Eye (tissue), 1 donor: ENCODE measurements at regions not wholly inside any gene's neighbourhood (a gene's known extent, or its start where the extent isn't known, plus 50 kb on each side); places are given as distances from the start of the nearest gene placed in this dataset.

Experiments
- DNase-seq: peaks from one replicate; pipeline ENCODE4 v3.0.0-alpha.2; 2015

DNA sequence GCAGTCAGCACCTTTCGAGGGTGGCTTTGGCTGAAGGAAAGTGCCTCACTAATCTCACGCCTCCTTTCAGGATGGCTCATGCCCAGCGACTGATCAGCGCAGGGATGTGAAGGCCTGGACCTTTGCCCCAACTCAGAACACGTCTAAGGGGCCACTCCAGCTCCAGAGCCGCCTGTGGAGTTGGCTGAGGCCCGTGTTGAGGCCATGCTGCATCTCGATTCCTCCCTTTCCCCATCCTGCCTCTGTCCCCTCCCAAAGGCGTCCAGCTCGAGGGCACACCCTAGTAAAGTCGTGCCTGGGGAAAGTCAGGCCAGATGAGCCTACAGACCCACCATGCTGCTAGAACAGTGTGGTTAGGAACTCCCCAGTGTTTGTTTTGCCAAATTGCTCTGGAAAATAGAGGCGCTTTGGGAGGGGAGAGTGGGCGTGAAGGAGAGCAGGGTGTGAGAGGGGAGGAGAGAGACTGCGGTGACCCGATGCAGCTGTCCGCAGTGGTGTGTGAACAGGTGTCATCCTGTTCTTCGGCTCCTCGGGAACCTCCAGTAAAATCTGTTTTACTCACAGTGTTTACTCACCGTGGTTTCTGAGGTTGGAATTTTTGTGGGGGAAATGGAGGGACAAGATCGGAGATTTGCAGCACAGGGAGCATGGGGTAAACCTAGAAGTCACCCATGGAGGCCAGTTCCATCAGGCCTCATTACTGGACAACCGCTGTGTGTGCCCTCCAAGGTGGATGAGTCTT is 85.0 kb upstream of the PMEPA1 start:
- DNase-seq = no peak

DNA sequence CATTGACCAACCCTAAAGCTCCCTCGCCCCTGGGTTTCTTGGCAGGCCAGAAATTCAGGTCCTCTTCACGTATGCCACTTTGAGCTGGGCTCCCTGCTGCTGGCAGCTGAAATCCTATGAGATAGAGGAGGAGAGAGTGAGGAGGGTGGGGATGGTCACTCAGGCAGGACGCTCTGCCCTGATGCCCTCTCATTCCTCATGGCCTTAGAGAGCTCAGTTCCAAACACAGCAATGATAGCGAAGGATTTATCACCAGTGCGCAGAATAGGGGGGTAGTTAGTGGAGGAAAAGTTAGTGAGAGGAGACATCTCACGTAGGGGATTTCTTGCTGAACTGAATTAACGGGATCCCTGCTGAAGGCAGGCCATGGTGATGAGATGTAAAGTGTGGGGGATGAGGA is 84.2 kb upstream of the PMEPA1 start:
- no peak for DNase-seq

DNA sequence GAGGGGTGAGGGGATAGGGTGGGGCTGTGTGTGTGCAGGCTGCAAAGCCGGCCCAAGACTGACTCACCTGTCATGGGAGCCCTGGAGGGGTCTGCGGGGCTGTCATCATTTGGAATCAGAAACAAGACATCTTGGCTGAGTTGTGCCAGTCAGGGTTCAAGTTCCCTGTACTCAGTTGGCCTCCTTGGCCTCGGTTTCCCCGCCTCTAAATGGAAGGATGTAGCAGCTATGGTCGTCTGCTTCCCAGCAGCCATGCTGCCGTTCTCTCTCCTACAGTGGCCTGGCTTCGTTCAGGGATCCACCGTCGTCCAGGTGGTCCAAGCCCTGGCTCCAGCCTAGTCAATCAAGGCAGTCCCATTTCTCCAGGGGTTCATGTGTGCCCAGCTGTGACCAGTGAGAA is 83.6 kb upstream of the PMEPA1 start:
- DNase-seq = no peak

DNA sequence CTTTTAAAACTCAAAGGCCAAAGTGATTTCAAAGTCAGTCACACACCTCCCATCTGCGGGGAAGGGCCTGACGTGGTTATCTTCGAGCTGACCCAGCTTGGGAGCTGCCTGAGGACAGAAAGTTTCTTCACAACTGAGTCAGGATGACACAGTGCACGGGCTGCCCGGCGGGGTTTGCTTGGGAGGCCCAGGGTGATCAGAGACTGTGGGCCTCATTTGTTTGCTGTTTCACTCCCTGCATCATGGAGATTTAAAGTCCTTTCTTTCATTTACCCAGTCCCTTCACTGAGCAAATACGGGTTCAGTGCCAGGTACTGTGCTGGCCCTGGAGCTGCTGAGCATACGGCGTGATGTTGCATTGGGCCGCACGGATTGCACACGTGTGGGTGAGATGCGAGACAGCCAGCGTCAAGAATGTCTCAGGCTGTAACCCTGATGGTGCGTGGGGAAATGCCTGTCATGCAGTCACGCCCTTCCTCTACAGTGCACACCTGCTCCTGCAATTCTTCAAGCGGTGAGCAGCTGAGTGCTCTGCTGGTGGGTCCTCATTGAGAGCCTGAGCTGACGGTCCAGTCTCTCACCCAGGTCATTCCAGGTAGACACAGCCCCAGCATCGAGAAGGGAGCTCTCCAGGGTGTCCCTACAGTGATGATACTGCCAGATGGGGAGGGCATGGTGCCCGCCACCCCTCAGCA is 82.7 kb upstream of the PMEPA1 start:
- no peak for DNase-seq

DNA sequence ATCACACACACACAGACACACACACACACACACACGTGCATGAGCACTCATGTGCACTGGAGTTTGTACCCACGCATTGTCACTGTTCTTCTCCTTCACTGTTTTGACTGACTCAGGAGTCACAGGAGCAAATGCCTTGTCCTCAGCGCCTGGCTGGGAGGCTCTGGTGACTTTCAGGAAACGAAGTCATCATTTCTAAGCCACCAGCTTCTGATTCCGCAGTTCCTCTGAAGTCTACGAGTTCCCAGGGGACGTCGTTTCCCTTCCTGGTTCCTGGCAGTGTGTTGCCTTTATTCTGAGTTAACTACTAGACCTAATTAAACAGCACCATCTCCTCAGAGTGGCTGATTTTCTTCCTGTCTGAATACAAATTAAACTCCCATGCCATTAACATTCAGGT is 82.2 kb upstream of the PMEPA1 start:
- no peak for DNase-seq

DNA sequence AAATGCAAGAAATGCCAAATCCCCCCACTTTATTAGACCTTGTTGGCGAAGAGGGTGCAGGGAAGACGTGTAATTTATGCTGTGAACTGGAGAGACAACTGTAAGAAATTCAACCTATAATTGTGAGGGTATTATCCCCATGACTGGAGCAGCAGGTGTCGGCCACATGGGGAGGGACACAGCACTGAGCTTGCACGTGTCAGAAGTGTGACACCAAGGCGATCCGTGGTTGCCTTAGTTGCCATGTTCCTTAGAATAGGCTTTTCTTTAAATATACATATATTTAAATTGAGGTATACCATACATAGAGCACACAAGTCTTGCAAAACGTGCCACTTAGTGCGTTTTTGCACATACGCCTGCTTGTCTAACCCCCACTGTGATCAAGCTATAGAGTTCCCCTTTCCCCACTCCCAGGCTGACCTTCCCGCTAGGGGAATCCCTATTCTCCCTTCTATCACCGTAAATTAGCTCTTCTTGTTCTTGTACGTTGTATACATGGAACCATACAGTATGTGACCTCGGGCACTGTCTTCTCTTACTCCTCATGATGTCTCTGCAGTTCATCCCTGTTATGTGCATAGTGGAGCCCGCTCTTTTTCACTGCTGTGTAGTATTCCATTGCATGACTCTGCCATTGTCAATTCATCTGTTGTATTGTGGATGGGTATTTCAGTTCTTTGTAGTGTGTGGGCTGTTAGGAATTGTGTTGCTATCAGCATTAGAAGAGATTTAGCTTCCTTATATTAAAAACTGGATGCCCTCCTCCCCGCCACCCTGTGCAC is 81.6 kb upstream of the PMEPA1 start:
- DNase-seq = no peak

DNA sequence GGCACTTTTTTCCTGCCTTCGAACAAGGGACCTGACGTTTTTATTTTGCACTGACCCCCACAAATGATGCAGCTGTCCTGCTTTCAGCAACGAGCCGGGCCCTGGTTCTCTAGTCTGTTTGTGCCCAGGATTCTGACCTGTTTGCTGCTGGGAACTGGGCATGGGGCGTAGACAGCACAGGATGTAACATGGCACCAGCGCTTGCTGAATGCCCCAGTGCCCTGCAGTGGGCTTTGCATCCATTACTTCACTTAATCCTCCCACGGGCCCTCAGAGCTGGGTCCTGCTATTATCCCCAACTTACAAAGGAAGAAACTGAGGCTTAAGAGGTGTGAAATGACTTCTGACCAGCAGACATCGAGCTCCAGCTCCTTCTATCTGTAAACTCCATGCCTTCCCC is 80.4 kb upstream of the PMEPA1 start:
- DNase-seq = no peak

DNA sequence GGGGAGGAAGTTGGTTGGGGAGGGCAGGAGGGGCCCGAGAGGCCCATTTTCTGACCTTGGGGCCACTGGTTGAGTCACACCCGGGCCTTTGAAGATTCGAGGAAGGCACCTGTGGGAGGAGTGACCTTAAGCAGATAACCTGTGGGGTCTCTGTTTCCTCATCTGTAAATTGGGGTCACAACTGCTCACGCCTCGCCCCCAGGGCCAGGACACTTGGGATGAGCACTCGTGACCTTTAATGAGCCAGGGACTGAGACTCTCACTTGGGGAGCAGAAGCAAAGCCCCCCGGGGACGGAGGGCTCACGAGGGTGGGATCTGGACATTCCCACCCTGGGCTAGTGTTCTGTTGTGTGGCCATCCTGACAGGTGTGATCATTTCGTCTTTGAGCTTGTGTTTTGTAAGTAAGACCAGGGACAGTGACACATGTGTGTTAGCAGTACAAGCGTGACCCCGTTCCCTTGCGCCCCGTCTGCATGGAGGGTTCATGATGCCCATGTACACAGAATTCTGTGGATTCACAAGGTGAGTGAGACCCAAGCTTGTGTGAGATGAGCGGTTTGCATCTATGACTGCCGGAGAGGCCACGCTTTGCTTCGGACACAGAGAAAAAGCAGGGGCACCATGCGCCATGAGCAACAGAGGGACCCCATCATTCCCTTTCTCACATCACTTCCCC is 79.3 kb upstream of the PMEPA1 start:
- no peak for DNase-seq

DNA sequence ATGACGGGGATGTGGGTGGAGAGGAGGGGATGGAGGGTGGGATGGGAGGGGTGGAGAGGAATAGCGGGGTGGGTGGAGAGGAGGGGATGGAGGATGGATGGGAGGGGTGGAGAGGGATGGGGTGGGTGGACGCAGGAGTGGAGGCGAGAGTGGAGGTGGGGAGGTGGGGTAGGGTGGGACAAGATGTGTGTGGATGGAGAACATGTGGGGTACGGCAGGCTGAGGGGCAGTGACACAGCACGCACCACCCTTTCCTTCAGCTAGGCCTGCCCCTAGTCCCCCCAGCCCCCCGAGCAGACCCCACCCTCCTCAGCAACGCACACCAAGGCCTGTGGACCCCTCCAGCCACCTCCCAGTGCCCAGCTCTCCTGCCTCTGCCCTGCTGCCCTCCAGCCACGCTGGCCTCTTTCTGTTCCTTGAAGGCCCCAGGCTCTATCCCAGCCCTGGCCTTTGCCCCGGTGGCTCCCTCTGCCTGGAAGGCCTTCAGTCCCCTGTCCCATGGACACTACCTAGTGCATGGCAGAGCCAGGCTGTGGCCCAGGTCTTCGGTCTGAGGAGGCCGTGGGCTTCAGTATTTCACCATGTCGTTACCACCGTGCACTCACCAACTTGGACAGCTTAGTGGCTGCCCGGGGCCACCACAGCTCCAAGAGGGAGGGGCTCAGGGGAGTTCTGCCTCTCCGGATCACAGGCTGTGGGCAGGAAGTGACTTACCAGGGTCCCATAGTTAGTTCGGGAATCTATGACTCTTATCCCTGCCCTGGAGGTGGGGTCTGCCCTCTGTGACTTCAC is 78.4 kb upstream of the PMEPA1 start:
- DNase-seq = no peak

DNA sequence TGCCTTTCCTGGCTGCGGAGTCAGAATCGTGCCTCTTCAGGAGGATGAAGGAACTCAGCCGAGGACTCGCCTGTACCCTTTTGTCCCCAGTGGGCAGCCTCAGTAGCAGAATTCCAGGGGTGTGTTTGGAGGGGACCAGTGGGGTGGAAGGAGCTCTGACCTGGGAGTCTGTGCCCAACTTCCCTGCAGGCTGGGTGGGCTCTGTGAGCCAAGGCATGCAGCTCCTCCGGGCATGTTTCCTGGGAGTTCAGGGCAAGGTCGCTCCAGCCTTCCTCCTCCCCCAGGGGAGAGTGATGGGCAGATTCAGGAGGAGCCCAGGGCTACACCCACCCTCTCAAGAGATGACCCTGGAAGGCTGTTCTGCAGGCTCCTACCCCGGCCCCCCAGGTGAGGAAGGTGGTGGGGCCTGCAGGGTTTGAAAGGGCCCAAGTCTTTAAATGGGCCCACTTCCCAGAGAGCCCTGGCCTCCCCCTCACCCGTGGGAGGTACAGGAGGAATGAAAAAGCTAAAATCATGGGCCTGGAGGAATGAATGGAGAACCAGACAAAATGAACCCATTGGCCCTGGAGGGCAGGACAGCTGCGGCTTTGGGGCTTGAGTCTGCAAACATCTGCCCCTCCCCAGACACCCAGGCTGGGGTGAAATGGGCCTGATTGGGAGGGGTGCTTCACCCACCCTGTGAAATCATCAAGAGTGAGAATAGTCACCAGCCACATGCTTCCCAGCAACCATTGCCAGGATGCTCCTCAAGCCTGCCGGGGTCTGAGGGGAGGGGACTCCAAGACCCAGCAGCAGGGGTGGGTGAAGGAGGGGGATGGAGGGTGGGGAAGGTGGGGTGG is 77.6 kb upstream of the PMEPA1 start:
- DNase-seq = no peak

DNA sequence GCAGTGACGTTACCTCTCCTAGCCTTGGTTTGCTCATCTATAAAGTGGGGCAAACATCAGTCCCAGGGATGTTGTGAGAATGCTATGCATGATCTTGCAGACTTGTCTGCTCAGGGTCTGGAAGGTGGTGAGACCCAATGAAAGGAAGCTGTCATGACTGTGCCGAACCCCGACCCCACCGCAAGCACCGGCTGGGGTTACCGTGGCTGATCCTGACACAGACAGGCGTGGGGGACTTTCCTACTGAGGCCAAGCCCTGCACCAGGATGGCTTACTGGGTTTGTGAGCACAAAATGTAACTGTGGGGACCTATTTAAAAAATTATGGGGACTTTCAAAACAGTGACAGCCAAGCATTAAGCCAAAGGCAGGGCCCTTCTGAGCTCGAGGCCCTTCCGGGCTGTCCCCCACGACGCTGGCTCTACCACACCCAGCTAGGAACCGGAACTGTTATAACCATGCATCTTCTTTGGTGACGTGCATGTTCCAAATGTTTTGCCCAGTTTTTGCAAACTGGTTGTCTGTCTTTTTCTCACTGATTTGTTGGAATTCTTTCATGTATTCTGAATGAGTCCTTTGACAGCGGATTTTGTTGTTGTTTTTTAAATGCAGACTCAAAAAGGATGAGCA is 76.6 kb upstream of the PMEPA1 start:
- DNase-seq = no peak

DNA sequence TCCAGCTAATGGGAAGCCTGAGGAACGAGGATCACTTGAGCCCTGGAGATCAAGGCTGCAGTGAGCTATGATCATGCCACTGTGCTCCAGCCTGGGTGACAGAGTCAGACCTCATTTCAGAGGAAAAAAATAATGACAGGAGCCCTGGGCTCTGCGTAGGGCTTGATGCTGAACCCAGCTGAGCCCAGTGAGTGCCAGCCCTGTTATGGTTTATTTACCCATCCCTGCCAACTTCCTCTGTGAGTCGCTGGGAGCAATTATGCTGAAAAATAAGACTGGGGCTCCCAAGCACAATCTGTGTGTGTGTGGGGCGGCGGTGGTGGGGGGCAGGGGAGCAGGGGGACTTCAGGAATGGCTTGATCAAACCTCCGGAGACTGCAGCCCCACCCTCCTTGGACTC is 75.9 kb upstream of the PMEPA1 start:
- DNase-seq = no peak

DNA sequence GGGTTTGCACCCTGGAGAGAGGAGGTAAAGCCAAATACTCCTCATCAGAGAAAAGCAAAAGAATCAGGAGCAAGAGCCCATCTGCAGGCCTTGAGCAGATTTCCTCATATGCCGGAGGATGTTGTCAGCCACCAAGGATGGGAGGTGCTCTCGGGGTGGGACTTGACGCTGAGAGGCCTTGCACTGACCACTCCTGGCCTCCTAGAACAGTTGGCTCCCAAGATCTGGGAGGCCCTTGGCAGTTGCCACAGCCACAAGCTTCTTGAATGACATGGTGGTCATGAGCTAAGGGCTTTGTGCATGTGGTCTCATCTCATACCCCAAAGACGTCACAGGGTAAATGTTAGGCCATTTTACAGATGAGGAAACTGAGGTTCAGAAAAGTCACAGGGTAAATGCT is 75.2 kb upstream of the PMEPA1 start:
- DNase-seq = no peak

DNA sequence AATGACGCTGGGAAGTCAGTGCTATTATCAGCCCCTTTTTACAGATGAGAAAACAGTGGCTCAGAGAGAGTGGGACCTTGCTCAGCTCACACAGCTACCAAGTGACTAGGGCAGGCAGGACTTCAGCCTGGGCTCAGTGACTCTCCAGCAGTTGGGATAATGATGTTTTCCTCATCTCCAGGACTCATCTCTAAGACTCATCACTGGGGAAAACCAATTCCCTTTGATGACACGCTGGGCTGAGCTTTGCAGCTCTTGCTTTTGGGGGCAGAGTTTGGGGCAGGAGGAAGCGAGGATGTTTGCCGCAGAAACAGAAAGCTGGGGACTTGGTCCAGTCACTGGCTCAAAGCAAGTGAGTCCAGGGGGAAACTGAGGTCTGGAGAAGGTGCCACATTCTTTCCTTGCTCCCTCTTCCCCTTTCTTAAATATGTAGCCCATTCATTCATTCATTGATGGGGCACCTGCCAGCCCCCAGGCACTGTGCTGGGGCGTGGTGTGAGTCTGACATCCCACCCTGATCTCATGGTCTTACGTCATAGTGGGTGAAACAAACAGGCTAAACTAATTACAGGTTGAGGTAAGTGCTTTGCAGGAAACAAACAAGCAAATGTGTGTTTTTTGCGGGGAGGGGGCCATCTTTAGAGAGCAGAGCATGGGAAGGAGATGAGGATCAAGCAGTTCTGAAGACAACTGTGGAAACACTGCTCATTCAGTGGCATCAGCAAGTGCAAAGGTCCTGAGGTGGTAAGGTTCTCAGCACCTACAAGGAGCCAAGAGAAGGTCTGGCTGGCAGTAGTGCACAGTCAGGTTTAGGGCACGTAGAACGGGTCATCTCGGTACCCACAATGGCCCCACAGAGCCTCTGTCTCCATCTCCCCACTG is 74.4 kb upstream of the PMEPA1 start:
- DNase-seq = no peak

DNA sequence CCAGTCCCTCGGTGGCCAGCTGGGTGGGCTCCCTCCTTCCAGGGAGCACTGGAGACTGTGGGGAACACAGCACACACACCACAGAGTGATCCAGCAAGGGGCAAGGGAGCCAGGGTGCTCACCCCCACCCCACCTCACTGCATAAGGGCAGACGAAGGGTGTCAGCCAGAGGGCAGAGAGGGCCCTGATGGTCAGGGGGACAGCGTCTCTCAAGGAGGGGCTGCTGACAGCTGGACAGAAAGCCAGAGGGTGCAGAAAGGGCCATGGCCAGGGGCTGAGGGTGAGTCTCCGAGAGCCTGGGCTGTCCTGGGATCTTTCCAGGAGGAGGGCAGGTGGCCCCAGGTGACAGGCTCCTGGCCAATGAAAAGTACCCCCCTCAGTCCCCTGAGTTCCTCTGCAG is 73.4 kb upstream of the PMEPA1 start:
- DNase-seq = no peak

DNA sequence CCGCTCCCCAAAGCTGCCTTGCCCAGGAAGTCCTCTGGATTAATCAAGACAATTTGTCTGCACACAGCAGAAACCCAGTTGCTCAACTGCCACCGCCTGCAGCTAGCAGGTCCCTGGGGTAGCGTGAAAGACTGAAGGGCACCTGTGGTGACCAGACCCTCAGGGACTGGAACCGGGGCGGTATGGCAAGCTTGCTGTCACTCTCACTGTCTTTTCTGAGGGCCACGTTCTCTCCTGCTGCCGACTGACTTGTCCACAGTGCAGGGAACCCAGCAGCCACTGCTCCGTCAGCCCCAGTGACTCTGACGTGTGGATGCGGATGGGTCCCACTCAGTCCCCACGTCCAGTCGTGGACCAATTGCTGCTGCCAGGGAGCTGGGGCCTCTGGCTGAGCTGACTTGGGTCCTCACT is 72.8 kb upstream of the PMEPA1 start:
- no peak for DNase-seq

DNA sequence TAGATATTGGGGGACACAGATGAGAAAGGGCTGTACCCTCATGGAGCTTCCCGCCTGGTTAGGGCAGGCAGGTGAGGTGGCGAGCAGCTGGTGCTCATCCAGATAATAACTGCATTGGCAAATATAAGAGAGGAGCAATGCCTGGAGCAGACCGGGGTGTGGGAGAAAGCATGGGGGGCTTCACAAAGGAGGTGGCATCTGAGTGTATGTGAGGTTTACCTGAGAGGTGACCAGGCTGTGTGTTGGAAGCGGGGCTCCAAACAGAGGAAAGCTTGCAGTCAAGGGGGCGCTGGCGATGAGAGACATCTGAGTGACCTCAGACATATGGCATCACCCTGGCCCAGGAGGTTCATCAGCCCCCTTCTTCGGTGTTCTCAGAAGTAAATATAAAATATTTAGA is 72.1 kb upstream of the PMEPA1 start:
- no peak for DNase-seq

DNA sequence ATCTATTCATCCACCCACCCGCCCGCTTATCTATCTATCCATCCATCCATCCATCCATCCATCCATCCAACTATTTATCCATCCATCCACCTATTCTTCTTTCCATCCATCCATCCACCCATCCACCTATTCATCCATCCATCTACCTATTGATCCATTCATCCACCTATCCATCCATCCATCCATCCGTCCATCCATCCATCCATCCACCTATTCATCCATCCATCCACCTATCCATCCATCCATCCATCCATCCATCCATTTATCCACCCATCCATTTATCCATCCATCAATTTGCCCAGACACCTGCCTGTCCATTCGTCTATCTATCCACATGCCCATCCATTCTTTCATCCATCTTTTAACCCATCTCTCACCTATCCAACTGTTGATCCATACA is 71.1 kb upstream of the PMEPA1 start:
- DNase-seq = no peak

DNA sequence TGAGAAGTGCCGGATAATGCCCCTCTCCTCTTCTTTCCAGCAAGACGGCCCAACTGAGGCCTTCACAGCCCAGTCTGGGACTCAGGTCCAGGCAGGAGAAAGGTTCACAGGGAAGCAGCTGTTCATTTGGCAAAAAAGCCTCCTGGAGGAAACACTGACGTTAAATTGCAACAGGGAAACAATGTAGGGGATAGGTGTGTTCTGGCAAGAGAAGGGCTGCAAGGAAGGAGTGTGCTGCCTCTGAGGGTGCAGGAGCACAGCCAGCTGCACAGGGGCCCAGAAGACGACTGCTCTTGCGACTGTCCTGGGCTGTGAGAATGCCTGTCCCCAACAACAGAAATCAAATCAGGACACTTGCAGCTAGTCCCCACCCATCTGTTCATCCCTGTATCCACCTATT is 70.6 kb upstream of the PMEPA1 start:
- DNase-seq = no peak

DNA sequence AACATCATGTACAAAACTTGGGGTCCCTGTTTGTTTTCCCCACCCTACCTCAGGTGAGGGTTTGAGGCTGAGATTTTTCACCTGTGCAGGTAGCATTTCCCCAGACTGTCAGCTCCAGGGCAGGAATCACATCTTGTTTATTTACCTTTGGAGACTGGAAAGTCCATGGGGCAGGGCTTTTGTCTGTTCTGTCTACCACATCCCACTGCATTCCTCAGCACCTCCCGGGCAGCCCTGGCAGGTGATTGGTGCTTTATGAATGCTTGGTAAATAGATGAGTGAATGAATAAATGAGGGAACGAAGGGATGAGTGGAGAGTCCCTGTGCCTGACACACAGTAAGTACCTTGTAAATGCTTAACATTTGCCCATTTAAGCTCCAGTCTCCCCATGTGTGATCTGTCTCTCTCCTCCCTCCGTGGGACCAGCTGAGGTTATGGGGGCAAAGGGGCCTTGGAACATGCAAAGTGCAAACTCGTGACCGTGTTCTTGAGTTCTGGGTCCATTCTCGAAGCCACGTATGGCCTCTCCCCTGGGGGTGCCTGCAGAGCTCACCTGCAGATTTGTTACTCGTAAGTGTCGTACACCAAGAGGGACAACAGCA is 69.7 kb upstream of the PMEPA1 start:
- DNase-seq = no peak
